ENCODE measurements at regions not wholly inside any gene's neighbourhood (a gene's known extent, or its start where the extent isn't known, plus 50 kb on each side); places are given as distances from the start of the nearest gene placed in this dataset.

DNA sequence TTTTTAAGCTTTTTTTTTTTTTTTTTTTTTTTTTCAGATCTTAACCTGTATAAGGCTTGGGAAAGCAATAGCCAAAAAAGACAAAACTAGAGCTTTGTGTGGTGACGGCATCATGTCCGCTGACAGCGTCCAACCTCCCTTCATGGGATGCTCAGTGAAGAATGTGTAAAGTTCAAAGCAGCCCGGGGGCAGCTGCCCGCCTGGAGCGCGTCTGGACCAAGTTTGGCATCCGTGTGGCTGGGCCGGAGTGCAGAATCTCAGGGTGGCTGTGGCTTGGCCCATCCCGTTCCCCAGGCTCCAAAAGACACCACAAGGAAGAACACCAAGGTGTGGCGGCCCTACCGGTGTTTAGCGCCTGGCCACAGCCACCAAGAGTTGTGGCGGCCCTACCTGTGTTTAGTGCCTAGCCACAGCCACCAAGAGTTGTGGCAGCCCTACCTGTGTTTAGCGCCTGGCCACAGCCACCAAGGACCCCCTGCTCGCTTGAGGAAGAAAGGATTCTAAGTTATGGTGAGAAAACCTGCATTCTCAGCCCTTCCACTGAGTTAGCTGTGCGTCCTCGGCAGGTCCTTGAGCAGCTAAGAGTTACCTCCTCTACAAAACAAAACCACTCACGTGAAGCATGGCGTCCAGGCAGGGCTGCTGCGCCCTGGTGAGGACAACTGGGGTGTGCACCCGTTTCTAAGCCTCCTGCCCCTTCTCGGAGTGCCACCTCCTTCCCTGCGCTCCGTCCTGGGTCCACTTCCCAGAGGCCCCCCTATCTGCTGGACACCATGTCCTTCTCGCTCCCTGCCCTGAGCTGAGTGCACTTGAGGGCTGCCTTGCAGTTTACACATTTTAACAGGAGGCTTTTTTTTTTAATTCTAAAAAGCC is 103.6 kb upstream of the SALL3 start:
- no peak for TF ChIP-seq YY1 (IDR thresholded peaks at IDR 0.05; ENCODE audit: insufficient read depth, insufficient read length)
- TF ChIP-seq SUZ12 (IDR thresholded peaks at IDR 0.05; ENCODE audit: extremely low read depth, insufficient read depth, insufficient read length): no peak
- no peak for TF ChIP-seq ZNF274 (IDR thresholded peaks at IDR 0.05; ENCODE audit: low read depth, low read length)
